ENCODE measurements at regions not wholly inside any gene's neighbourhood (a gene's known extent, or its start where the extent isn't known, plus 50 kb on each side); places are given as distances from the start of the nearest gene placed in this dataset.

DNA sequence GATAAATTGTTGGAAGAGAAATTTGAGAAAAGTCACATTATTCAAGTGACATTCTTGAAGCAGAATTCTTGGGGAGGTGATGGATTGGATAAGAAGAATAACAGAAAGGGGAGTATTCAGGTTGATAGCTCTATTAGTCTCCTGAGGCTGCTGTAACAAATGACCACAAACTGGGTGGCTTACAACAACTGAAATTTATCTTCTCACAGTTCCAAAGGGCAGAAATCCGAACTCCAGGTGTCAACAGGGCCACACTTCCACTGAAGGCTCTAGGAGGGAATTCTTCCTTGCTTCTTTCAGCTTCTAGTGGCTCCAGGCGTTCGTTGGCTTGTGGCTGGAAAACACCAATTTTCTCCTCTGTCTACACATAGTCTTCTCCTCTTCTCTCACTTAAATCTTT lies 99.8 kb downstream of the TES start:
- no peak overlapping the region for H3K4me3 Mint-ChIP-seq
- no peaks in the 10 kb centered on the region for H3K9me3 Mint-ChIP-seq
- no peaks in the 10 kb centered on the region for H3K4me1 Mint-ChIP-seq (ENCODE audit: low read depth in 2 of 2)
- H3K36me3 Mint-ChIP-seq (ENCODE audit: insufficient read depth), result no peaks in the 10 kb centered on the region
- peaks cover 0 to 5% of the 10 kb centered on the region in 2 donors for H3K27me3 Mint-ChIP-seq
- no peak overlapping the region for H3K27ac Mint-ChIP-seq
- no peak for ATAC-seq (replicated peaks)
- DNase-seq, result no peak

DNA sequence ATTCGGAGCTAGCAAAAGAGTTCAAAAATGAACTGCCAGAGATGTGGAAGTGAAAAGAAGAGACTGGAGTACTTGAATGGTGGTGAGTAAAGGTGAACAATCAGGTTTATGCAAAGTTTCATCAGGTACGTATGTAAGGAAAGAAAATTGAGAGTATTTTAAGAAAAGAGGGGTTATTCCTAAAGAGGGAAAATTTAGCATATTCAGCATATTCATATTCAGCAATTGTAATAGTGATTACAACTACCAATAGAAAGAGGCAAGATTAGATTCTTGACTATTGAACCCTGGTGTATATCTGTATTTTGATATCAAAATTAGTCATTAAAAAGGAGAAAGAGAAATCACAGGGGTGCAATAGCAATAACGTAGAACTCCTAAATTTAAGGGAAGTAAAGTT lies 100.9 kb downstream of the TES start:
- ATAC-seq (replicated peaks) (no peak), DNase-seq (no peak)
- no peak overlapping the region for H3K4me3 Mint-ChIP-seq
- peaks cover under 1 to 2% of the 10 kb centered on the region in 2 donors for H3K27me3 Mint-ChIP-seq
- H3K36me3 Mint-ChIP-seq (ENCODE audit: insufficient read depth), result no peaks in the 10 kb centered on the region
- H3K27ac Mint-ChIP-seq, result no peak overlapping the region
- H3K9me3 Mint-ChIP-seq, result no peaks in the 10 kb centered on the region
- no peaks in the 10 kb centered on the region for H3K4me1 Mint-ChIP-seq (ENCODE audit: low read depth in 2 of 2)

DNA sequence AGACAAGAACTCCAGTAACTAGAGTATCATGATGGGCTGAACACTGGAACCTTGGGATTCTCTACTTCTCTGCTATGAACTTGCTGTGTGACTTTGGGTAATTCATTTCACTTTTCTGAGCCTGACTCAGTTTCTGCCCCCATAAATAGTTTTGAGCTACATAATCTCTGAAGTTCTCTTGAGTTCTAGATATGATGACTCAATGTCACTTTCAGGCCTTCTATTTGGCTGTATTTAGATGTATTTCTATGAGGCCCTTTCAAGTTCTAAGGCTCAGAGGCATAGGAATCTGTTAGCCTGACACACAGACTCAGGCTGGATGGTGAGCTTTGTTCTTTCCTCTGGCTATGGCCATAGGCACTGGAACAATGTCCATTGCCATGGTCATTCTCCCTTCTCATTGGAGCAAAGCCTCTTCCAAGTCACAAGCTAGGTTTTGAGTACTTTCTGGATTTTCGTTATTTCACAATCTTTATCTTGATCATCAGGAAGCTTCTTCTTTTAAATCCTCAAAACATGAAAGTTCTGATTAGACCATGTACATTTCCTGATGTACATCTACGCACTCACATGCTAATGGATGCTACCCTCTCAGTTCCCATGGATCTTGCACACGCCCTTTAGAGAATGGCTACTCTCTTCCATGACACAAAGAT lies 101.6 kb downstream of the TES start:
- no peaks in the 10 kb centered on the region for H3K4me1 Mint-ChIP-seq (ENCODE audit: low read depth in 2 of 2)
- no peaks in the 10 kb centered on the region for H3K36me3 Mint-ChIP-seq (ENCODE audit: insufficient read depth)
- no peak overlapping the region for H3K4me3 Mint-ChIP-seq
- ATAC-seq (replicated peaks), result no peak
- H3K27ac Mint-ChIP-seq, result no peak overlapping the region
- DNase-seq, result no peak
- peaks cover 8% of the 10 kb centered on the region in 2 donors for H3K27me3 Mint-ChIP-seq
- H3K9me3 Mint-ChIP-seq, result no peaks in the 10 kb centered on the region

DNA sequence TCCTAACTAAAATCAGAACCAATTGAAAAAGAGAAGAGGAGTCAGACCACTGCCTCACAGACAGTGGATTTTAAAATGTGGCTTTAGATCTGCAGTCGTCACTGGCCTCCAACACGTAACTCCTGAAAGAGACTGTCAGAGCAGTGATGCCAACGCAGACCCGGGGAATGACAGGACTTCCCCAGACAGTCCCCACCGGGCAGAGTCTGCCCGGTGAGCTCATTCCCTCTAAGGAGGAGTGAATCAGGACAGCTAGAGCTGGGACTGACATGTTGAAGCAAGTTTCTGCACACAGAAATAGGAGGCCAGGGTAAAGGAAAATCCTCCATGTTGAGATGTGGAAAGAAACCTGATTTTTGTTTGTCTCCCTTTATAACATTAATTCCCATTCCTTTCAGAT lies 105.0 kb downstream of the TES start:
- Mint-ChIP-seq H3K9me3 (no peaks in the 10 kb centered on the region), H3K27ac (no peak overlapping the region), H3K4me1 (ENCODE audit: low read depth in 2 of 2) (no peaks in the 10 kb centered on the region), H3K36me3 (ENCODE audit: insufficient read depth) (no peaks in the 10 kb centered on the region), H3K4me3 (no peak overlapping the region), H3K27me3 (peaks cover 11 to 12% of the 10 kb centered on the region in 2 donors)
- ATAC-seq (replicated peaks), result no peak
- no peak for DNase-seq

DNA sequence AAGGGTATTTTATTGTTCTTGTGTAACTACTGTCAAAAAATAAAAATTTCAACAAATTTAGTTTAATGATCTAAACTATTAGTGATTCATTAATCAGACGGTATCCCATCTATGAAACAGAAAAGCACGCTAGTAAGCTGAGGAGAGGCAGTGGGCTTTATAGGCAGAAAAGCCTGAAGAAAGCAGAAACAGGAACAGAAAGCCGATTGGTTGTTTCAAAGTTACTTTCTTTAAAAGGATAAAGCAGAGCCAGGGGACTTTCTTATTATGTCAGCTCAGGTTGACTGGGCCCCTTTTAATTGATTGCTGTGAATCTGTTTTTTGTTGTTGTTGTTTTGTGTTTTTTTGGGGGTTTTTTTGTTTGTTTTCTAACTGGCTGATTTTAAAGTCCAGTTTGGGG lies 105.5 kb downstream of the TES start:
- ATAC-seq (replicated peaks) (no peak), DNase-seq (no peak)
- Mint-ChIP-seq H3K27me3 (peaks cover 11 to 12% of the 10 kb centered on the region in 2 donors), H3K36me3 (ENCODE audit: insufficient read depth) (no peaks in the 10 kb centered on the region), H3K4me1 (ENCODE audit: low read depth in 2 of 2) (no peaks in the 10 kb centered on the region), H3K27ac (no peak overlapping the region), H3K9me3 (no peaks in the 10 kb centered on the region), H3K4me3 (no peak overlapping the region)

DNA sequence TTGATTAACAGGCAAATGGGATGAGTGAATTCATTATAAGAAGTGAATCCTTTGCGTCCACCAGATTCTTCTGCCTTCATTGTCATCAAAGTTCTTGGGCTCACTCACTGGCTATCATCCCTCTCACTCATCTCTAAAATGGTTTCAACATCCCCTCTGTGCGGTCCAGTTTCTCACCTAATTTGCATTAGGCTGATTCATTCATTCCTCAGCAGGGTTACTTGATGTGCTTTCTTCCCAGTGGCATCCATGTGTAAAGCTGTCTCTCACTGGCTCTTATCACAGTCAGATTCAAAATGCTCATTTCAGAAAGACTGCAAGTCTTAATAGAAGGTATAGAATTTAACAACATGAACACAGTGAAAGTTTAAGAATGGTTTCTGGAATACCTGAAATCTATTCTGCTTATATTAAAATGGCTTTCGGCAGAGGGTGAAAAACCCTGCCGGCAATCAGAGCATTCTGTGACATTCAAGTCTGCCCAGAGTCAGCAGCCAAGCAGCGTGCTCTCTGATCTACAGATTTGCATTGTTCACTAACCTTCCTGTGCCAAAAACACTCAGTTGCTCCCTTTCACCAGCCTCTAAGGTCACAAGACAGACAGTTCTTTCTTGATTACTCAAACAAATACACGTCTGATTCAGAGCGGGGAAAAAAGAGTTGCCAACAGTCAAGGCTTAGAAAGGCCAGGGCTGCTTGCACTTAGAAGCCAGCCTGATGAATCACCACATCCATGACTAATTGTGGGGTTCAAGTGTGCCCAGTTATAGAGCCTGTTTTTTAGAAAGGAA lies 106.7 kb downstream of the TES start:
- Mint-ChIP-seq H3K36me3 (ENCODE audit: insufficient read depth) (no peaks in the 10 kb centered on the region), H3K27ac (no peak overlapping the region), H3K4me3 (no peak overlapping the region), H3K27me3 (peaks cover 11 to 12% of the 10 kb centered on the region in 2 donors), H3K4me1 (ENCODE audit: low read depth in 2 of 2) (no peaks in the 10 kb centered on the region), H3K9me3 (no peaks in the 10 kb centered on the region)
- ATAC-seq (replicated peaks) (no peak), DNase-seq (no peak)

DNA sequence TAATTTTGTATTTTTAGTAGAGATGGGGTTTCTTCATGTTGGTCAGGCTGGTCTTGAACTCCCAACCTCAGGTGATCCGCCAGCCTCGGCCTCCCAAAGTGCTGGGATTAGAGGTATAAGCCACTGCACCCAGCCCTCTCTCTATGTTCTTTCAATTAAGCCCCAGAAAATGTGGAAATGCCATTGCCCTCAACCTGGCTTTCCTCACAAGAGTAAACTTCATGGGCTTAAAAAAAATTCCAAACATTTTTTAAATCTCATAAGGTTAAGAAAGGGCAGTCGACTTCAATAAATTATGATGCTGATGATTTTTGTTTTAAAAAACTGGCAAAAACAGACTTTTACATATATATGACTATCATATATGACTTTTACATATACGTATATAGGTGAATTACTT lies 107.6 kb downstream of the TES start:
- H3K27ac Mint-ChIP-seq, result no peak overlapping the region
- H3K9me3 Mint-ChIP-seq, result no peaks in the 10 kb centered on the region
- no peaks in the 10 kb centered on the region for H3K4me1 Mint-ChIP-seq (ENCODE audit: low read depth in 2 of 2)
- no peak for ATAC-seq (replicated peaks)
- no peaks in the 10 kb centered on the region for H3K36me3 Mint-ChIP-seq (ENCODE audit: insufficient read depth)
- H3K27me3 Mint-ChIP-seq, result peaks cover 11 to 12% of the 10 kb centered on the region in 2 donors
- H3K4me3 Mint-ChIP-seq, result no peak overlapping the region
- no peak for DNase-seq

DNA sequence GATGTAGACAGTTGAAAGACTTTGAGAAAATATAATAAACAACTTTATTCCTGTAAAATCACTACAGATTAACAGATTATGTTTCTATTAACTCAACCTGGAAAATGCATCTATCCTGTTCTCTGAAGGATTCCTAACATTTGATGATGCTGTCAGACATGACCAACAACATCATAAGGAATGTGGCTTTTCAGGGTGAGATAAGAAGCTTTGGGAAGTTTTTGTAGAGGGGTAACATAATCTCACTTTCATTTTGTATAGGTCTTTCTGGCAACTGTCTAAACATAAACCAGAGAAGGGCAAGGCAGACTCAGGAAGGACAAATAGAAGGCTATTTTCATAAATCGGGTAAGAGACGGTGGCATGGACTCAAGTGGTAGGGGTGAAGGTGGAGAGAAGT lies 112.2 kb downstream of the TES start:
- no peak for DNase-seq
- Mint-ChIP-seq H3K9me3 (no peaks in the 10 kb centered on the region), H3K36me3 (ENCODE audit: insufficient read depth) (no peaks in the 10 kb centered on the region), H3K27me3 (peaks cover 8 to 13% of the 10 kb centered on the region in 2 donors), H3K4me1 (ENCODE audit: low read depth in 2 of 2) (peaks cover 5% of the 10 kb centered on the region in 2 donors), H3K27ac (no peak overlapping the region), H3K4me3 (no peak overlapping the region)
- ATAC-seq (replicated peaks), result no peak

DNA sequence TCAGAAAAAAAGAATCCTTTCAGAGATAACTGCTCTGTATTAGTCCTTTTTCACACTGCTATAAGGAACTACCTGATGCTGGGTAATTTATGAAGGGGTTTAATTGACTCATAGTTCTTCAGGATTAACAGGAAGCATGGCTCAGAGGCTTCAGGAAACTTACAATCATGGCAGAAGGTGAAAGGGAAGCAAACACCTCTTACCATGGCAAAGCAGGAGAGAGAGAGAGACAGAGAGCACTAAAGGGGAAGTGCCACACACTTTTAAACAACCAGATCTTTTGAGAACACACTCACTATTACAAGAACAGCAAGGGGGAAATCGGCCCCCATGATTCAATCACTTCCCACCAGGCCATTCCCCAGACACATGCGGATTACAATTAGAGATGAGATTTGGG lies 114.2 kb downstream of the TES start:
- Mint-ChIP-seq H3K27ac (no peak overlapping the region), H3K9me3 (no peaks in the 10 kb centered on the region), H3K36me3 (ENCODE audit: insufficient read depth) (no peaks in the 10 kb centered on the region), H3K4me1 (ENCODE audit: low read depth in 2 of 2) (peaks cover 5% of the 10 kb centered on the region in 2 donors), H3K27me3 (peaks cover 8 to 13% of the 10 kb centered on the region in 2 donors), H3K4me3 (no peak overlapping the region)
- no peak for DNase-seq
- no peak for ATAC-seq (replicated peaks)

DNA sequence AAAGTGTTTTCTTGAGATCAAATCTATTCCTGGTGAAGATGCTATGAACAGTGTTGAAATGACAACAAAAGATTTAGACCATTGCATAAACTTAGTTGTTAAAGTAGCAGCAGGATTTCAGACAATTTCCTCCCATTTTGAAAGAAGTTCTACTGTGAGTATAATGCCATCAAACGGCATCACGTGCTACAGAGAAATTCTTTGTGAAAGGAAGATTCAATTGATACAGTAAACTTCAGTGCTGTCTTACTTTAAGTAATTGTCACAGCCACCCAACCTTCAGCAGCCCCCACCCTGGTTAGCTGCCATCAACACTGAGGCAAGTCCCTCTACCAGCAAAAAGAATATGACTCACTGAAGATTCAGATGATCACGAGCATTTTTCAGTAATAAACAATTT lies 115.2 kb downstream of the TES start:
- H3K27ac Mint-ChIP-seq, result no peak overlapping the region
- no peaks in the 10 kb centered on the region for H3K36me3 Mint-ChIP-seq (ENCODE audit: insufficient read depth)
- no peak overlapping the region for H3K4me3 Mint-ChIP-seq
- peaks cover 5% of the 10 kb centered on the region in 2 donors for H3K4me1 Mint-ChIP-seq (ENCODE audit: low read depth in 2 of 2)
- ATAC-seq (replicated peaks) (no peak), DNase-seq (no peak)
- H3K9me3 Mint-ChIP-seq, result no peaks in the 10 kb centered on the region
- peaks cover 8 to 13% of the 10 kb centered on the region in 2 donors for H3K27me3 Mint-ChIP-seq

DNA sequence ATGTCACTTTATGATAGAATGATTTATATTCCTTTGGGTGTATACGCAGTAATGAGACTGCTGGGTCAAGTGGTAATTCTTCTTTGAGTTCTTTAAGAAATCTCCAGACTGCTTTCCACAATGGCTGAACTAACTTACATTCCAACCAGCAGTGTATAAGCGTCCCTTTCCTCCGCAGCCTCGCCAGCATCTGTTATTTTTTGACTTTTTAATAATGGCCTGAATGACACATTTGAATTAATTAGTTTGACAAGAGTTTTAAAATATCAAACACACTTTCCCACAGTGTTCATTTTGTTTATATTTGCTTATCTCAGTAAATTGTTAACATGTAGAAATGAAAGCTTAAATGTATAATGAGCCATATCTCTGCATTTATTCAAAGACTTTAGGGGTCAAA lies 116.8 kb downstream of the TES start:
- Mint-ChIP-seq H3K4me3 (no peak overlapping the region), H3K9me3 (no peaks in the 10 kb centered on the region), H3K4me1 (ENCODE audit: low read depth in 2 of 2) (peaks cover 5% of the 10 kb centered on the region in 2 donors), H3K36me3 (ENCODE audit: insufficient read depth) (no peaks in the 10 kb centered on the region), H3K27me3 (peaks cover 8 to 17% of the 10 kb centered on the region in 2 donors), H3K27ac (no peak overlapping the region)
- ATAC-seq (replicated peaks) (no peak), DNase-seq (no peak)

DNA sequence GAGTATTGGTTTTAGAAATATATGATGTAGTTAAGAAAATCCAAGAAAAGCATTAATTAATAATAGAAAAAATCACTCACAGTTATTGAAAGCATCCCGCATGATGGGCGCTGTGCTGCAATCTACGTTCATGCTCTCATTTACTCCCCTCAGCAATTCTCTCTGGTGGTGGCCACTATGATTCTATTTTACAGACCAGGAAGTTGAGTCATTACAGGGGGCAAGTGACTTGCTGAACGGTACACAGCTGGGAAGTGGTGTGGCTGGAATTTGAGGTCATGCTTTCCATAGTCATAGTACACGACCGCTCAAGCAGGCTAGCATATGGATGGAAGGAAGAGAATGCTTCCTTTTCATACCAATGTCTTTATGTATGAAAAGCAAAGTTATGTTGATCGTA lies 117.4 kb downstream of the TES start:
- Mint-ChIP-seq H3K9me3 (no peaks in the 10 kb centered on the region), H3K4me3 (no peak overlapping the region), H3K36me3 (ENCODE audit: insufficient read depth) (no peaks in the 10 kb centered on the region), H3K27ac (no peak overlapping the region), H3K4me1 (ENCODE audit: low read depth in 2 of 2) (peaks cover 5% of the 10 kb centered on the region in 2 donors), H3K27me3 (peaks cover 8 to 19% of the 10 kb centered on the region in 2 donors)
- DNase-seq (no peak), ATAC-seq (replicated peaks) (no peak)

DNA sequence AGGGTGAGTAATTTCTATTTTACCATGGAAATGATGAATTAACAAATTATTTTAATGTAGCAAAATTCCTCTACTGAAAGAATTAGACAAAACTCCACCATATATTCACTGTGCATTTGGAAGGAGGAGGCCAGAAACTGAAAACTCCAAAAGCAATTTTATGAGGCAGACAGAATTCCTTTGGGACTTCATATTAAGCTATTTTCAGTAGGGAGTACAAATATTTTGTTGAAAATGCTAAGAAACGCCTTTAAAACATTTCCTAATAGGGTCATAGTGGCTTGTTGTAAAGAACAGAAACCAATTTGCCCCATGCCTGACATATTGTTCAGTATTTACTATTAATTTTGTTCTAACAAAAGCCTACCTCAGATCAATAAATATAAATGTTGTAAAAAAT lies 117.8 kb downstream of the TES start:
- DNase-seq, result no peak
- Mint-ChIP-seq H3K27me3 (peaks cover 8 to 19% of the 10 kb centered on the region in 2 donors), H3K36me3 (ENCODE audit: insufficient read depth) (no peaks in the 10 kb centered on the region), H3K4me3 (no peak overlapping the region), H3K27ac (no peak overlapping the region), H3K4me1 (ENCODE audit: low read depth in 2 of 2) (peaks cover 5% of the 10 kb centered on the region in 2 donors), H3K9me3 (no peaks in the 10 kb centered on the region)
- ATAC-seq (replicated peaks), result no peak

Data from effector memory CD8-positive, alpha-beta T cell (primary cell).